ENCODE measurements at regions not wholly inside any gene's neighbourhood (a gene's known extent, or its start where the extent isn't known, plus 50 kb on each side); places are given as distances from the start of the nearest gene placed in this dataset.

DNA sequence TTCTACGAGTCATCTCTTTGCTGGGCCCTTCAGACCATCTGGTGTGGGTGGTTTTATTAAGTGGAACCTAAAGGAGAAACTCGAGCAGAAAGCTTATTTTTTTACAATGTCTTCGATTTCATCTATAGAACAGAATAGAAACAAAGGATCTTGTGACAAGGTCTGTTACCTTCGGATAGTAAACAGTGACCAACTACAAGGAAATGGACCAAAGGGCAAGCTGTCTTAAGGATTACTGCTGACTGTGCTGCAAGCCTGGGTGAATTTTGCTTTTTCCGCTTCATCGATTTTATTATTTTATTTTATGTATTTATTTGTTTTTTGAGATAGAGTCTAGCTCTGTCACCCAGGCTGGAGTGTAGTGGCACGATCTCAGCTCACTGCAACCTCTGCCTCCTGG, 348.9 kb upstream of the ERCC4 start (continued):
- TF ChIP-seq, protein P1, sequence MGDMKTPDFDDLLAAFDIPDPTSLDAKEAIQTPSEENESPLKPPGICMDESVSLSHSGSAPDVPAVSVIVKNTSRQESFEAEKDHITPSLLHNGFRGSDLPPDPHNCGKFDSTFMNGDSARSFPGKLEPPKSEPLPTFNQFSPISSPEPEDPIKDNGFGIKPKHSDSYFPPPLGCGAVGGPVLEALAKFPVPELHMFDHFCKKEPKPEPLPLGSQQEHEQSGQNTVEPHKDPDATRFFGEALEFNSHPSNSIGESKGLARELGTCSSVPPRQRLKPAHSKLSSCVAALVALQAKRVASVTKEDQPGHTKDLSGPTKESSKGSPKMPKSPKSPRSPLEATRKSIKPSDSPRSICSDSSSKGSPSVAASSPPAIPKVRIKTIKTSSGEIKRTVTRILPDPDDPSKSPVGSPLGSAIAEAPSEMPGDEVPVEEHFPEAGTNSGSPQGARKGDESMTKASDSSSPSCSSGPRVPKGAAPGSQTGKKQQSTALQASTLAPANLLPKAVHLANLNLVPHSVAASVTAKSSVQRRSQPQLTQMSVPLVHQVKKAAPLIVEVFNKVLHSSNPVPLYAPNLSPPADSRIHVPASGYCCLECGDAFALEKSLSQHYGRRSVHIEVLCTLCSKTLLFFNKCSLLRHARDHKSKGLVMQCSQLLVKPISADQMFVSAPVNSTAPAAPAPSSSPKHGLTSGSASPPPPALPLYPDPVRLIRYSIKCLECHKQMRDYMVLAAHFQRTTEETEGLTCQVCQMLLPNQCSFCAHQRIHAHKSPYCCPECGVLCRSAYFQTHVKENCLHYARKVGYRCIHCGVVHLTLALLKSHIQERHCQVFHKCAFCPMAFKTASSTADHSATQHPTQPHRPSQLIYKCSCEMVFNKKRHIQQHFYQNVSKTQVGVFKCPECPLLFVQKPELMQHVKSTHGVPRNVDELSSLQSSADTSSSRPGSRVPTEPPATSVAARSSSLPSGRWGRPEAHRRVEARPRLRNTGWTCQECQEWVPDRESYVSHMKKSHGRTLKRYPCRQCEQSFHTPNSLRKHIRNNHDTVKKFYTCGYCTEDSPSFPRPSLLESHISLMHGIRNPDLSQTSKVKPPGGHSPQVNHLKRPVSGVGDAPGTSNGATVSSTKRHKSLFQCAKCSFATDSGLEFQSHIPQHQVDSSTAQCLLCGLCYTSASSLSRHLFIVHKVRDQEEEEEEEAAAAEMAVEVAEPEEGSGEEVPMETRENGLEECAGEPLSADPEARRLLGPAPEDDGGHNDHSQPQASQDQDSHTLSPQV (IDR thresholded peaks at IDR 0.05): no peak
- TF ChIP-seq NFXL1 (IDR thresholded peaks at IDR 0.05; ENCODE audit: borderline replicate concordance): no peak

DNA sequence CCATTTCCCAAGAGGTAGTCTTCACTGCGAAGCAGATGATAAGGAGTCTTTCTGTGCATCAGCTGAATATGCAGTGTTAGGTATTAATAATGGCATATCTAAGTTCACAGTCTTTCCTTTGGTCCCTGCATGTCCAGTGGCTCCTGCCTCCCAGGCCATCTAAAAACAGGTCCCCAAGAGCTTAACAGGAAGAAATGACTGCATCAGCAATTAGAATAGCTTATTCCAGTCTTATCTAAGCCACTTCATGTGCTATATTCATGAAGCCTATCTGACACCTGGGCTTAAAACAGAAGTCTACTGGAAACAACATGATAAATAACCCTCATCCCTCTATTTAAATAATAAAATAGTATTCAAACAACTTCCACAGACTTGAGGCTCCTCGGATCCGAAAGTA, 346.1 kb upstream of the ERCC4 start:
- Histone ChIP-seq H3K9me3 (replicated peaks; ENCODE audit: control insufficient read depth, insufficient read depth, low read length) (no peaks in the 10 kb centered on the region), H3K79me2 (ENCODE audit: control insufficient read depth, insufficient read depth, low read length) (no peaks in the 10 kb centered on the region), H3K4me1 (ENCODE audit: control insufficient read depth, insufficient read depth, low read length) (no peaks in the 10 kb centered on the region), H3K4me2 (ENCODE audit: control insufficient read depth, insufficient read depth) (no peak overlapping the region), H3K27me3 (replicated peaks in 1 of 2; ENCODE audit: control insufficient read depth in 2 of 2, insufficient read depth in 2 of 2, low read length in 1 of 2) (no peaks in the 10 kb centered on the region), H3K9ac (ENCODE audit: control insufficient read depth, insufficient read depth, low read length) (no peak overlapping the region), H3K36me3 (ENCODE audit: control insufficient read depth in 2 of 2, insufficient read depth in 2 of 2, low read length in 1 of 2) (no peaks in the 10 kb centered on the region), H2AFZ (ENCODE audit: control insufficient read depth, low read depth, low read length) (no peak overlapping the region), H4K20me1 (ENCODE audit: control insufficient read depth, insufficient read depth) (no peaks in the 10 kb centered on the region), H3K4me3 (no peak overlapping the region), H3K27ac (ENCODE audit: control insufficient read depth, insufficient read depth) (no peak overlapping the region)
- WGBS (ENCODE audit: insufficient coverage, insufficient replicate concordance, low lambda C conversion rate, missing lambda C conversion rate): 2% methylated on average over 3 of the region's 3 CpGs
- in situ Hi-C loops (cut with MboI) (no loop called here), intact Hi-C loops (cut with micrococcal nuclease; ENCODE audit: unreplicated experiment) (no loop called here)
- RAD21 ChIA-PET (ENCODE audit: unreplicated experiment): interaction anchor here (0.8 kb wide), 1 partner anchor 15 kb away, joined by 3 read pairs; no protein-coding TSS in a partner anchor
- no peak for DNase-seq (ENCODE audit: low read depth, low spot score)
- POLR2A ChIA-PET: interaction anchor here (0.5 to 0.6 kb wide), 2 partner anchors 12 to 916 kb away, joined by 3 to 12 read pairs; no protein-coding TSS in a partner anchor
- SMC1A ChIA-PET (ENCODE audit: uncharacterized antibody, unreplicated experiment): interaction anchor here (0.7 to 3.9 kb wide), 4 partner anchors 9 to 712 kb away, joined by 3 to 11 read pairs (median 4); no protein-coding TSS in a partner anchor
- no peak for ATAC-seq
- TF ChIP-seq TARDBP (IDR thresholded peaks at IDR 0.05; ENCODE audit: borderline replicate concordance): no peak
- no peak for TF ChIP-seq SMARCA5 (IDR thresholded peaks at IDR 0.05)
- TF ChIP-seq, protein P2, sequence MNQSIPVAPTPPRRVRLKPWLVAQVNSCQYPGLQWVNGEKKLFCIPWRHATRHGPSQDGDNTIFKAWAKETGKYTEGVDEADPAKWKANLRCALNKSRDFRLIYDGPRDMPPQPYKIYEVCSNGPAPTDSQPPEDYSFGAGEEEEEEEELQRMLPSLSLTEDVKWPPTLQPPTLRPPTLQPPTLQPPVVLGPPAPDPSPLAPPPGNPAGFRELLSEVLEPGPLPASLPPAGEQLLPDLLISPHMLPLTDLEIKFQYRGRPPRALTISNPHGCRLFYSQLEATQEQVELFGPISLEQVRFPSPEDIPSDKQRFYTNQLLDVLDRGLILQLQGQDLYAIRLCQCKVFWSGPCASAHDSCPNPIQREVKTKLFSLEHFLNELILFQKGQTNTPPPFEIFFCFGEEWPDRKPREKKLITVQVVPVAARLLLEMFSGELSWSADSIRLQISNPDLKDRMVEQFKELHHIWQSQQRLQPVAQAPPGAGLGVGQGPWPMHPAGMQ (IDR thresholded peaks at IDR 0.05; ENCODE audit: borderline replicate concordance): no peak
- TF ChIP-seq SUZ12 (IDR thresholded peaks at IDR 0.05; ENCODE audit: unreplicated experiment): no peak
- TF ChIP-seq HCFC1 (IDR thresholded peaks at IDR 0.05; ENCODE audit: low read length): no peak
- no peak for FAIRE-seq
- CTCF ChIA-PET: interaction anchor here (0.7 to 1.0 kb wide), 2 partner anchors 55 to 292 kb away, joined by 3 read pairs; no protein-coding TSS in a partner anchor
- BruUV-seq (replicated peaks): no TSS peak
